GM19463 (cell line): ENCODE measurements at regions not wholly inside any gene's neighbourhood (a gene's known extent, or its start where the extent isn't known, plus 50 kb on each side); places are given as distances from the start of the nearest gene placed in this dataset.

ENCODE experiments used
- ATAC-seq: cut with Tn5 transposase; IDR thresholded peaks from one replicate; pipeline ENCODE4 v1.9.1; 2021; ENCODE audit warnings: mild to moderate bottlenecking, moderate library complexity; ENCODE audit not compliant: unreplicated experiment

DNA sequence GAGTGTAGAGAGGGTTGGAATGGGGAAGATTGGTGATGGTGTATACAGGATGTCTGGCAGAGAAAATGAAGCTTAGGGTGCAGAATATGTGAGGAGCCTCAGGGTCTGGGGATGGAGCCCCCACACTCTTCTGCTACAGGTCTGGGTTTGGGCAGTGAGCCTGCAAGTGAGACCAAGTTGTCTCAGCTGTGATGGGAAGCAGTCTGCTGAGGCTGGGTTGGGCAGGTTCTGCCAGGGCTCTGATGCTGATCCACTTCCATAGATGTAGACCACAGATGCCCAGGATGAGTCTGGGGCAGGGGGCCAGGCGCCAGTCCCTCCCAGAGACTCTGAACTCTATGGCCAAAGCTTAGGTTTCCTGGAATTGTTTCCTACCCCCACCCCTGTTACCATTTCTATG, 516.9 kb downstream of the PTPRU start:
- no peak for ATAC-seq

GRCh38 chr1:29752141-29752540, 515.8 kb downstream of the PTPRU start:
- ATAC-seq: no peak

DNA sequence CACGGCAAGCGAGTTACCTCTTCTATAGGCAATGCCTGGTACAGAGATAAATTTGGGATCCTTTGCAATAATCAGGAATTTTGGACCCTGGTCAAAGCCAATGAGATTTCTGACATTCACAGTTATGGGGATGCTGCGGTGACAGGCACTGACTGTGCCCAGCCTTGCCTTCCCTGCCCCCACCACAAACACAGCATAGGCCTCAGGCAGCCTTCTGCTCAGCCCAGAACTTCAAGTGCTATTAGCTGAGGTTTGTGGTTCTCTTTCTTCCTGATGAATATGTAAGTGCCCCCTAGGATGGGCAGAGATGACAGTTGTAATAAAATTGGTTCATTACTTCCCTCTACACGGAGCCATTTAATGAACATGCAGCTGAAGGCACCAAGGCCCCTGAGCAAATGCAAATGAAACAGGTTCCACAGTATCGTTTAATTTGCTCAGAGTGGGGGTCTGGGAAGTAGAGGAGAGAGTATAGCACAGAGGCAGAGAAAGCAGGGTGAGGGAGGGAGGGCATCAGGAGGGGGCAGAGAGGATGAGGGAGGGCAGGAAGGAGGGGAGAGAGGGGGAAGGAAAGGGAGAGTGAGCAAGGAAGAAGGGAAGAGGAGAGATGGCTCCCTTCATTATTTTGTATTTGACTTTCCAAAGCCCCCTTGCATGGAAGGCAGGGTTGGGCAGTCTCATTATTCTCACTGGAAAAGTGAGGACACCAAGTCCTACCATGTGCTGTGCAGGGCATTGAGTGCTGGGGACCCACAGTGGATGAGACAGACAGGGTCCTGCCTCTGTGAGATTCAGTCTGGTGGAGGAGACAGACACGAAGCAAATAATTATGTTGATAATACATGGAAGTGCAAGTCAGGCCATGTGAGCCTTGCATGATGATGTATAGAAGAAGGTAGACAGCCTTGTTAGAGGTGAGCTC, 513.0 kb downstream of the PTPRU start:
- no peak for ATAC-seq

- no peak for ATAC-seq
Observed at GRCh38 chr1:29747196-29747595, 510.9 kb downstream of the PTPRU start.

DNA sequence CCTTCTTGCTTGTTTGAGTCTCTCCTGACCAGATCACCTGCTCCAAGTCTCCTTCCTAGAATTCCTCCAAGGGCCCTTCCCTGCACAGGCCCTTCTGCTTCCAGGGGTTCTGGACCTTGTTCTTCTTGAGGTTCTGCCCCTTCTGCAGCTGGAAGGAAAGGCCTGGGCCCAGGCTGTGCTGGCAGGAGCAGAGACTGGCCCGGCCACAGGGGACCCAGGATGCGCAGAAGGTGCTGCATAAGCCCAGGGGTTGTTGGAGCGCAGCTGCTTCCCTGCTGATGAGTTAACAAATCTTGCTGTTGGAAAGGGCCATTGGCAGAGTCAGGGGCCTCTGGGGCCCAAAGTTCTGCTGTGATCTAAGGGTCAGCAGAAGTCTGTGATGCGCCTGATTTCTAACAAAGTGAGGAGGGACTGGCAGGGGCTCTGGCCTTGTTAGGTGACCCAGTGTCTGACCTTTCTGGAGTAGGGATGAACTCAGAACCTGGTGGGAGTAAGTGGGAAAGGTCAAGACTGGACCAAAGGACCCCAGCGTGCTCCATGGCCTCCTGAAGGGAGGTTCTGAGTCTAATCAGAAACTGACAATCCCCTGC, 509.8 kb downstream of the PTPRU start:
- no peak for ATAC-seq

GRCh38 chr1:29744684-29745490, 508.6 kb downstream of the PTPRU start:
- no peak for ATAC-seq

GRCh38 chr1:29743931-29744330, 507.6 kb downstream of the PTPRU start:
- ATAC-seq: no peak

- ATAC-seq: no peak
Observed at GRCh38 chr1:29743264-29743663, 506.9 kb downstream of the PTPRU start.

DNA sequence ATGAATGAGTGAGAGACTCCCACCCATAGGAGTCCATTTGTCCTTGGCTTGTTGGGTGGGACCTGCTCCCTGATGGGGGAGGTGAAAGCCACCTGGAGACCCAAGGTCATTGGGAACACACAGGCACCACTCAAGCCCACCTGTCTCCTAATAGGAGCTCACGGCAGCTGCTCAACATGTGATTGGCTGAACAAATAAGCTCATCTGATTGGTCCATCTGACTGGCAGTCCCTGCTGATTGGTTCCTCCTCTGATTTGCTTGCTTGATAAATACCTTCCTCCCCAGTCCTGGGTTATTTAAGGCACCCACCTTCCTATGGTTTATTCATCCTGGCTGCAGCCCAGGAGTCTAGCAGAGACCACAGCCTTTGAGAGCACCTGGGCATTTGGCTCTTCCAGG, 502.9 kb downstream of the PTPRU start:
- ATAC-seq: no peak

GRCh38 chr1:29736582-29737188, 500.4 kb downstream of the PTPRU start:
- ATAC-seq: no peak

- no peak for ATAC-seq
Observed at GRCh38 chr1:29732453-29732852, 496.1 kb downstream of the PTPRU start.

GRCh38 chr1:29730623-29731022, 494.3 kb downstream of the PTPRU start:
- ATAC-seq: no peak

DNA sequence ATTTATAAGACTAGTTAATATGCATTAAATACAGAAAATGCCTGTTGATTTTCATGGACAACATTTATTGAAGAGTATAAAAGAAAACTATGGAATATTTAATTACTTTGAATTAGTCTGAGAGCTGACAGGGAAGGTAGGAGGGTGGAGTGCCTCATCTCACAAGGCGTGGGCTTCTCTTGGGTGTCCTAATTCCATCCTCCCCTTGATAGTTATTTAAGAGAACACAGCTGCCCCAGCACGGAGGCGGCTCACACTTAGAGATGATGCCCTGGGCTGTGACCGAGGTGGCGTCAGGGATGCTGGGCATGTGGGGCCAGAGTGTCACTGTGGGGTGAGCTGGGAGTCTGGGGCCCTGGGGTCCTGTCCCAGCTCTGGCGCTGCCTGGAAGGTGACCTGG, 493.0 kb downstream of the PTPRU start:
- ATAC-seq: no peak

- no peak for ATAC-seq
Observed at GRCh38 chr1:29728703-29729102, 492.4 kb downstream of the PTPRU start.

GRCh38 chr1:29725262-29725661, 488.9 kb downstream of the PTPRU start:
- ATAC-seq: no peak

- no peak for ATAC-seq
Observed at GRCh38 chr1:29722598-29722997, 486.3 kb downstream of the PTPRU start.

- no peak for ATAC-seq
Observed at GRCh38 chr1:29719253-29719652, 482.9 kb downstream of the PTPRU start.

GRCh38 chr1:29718791-29719190, 482.5 kb downstream of the PTPRU start:
- ATAC-seq: no peak

DNA sequence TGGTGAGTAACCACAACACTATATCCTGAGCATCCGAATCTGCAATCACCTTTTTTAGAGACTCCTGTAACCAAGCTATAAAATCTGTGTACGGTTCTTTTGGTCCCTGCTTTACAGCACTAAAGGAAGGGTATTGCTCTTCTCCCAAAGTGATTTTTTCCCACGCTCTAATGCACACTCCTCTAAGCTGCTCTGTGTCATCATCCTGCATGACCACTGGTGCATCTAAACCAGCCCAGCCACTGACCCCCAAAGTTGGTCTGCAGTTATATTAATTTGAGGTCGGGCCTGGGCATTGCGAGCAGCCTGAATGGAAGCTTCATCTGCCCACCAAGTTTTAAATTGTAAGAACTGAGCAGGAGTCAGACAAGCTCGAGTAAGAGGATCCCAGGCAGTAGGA, 480.0 kb downstream of the PTPRU start:
- ATAC-seq: no peak

DNA sequence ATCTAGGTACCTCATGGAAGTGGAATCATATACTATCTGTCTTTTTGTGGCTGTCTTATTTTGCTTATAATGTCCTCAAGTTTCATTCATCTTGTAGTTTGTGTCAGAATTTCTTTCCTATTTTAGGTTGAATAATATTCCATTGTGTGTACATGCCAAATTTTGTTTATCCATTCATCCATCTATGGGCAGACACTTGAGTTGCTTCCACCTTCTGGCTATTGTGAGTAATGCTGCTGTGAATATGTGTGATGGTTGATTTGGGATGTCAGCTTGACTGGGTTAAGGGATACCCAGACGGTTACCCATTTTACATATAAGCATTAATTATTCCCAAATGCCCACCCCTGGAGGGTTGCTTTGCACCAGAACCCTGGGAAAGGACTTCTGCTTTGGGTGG, 477.5 kb downstream of the PTPRU start:
- ATAC-seq: no peak

- no peak for ATAC-seq
Observed at GRCh38 chr1:29712801-29713200, 476.5 kb downstream of the PTPRU start.
